NCI-H774 (cell line): ENCODE measurements at regions not wholly inside any gene's neighbourhood (a gene's known extent, or its start where the extent isn't known, plus 50 kb on each side); places are given as distances from the start of the nearest gene placed in this dataset.
"Not testable (repeated sequence)": the region's sequence is repeated elsewhere in the genome, so short reads cannot be mapped to it uniquely, and the experiment has no call there.

Experiments
- DNase-seq: peaks from one replicate; lab custom pipeline; 2025; lab: John Stamatoyannopoulos, UW

DNA sequence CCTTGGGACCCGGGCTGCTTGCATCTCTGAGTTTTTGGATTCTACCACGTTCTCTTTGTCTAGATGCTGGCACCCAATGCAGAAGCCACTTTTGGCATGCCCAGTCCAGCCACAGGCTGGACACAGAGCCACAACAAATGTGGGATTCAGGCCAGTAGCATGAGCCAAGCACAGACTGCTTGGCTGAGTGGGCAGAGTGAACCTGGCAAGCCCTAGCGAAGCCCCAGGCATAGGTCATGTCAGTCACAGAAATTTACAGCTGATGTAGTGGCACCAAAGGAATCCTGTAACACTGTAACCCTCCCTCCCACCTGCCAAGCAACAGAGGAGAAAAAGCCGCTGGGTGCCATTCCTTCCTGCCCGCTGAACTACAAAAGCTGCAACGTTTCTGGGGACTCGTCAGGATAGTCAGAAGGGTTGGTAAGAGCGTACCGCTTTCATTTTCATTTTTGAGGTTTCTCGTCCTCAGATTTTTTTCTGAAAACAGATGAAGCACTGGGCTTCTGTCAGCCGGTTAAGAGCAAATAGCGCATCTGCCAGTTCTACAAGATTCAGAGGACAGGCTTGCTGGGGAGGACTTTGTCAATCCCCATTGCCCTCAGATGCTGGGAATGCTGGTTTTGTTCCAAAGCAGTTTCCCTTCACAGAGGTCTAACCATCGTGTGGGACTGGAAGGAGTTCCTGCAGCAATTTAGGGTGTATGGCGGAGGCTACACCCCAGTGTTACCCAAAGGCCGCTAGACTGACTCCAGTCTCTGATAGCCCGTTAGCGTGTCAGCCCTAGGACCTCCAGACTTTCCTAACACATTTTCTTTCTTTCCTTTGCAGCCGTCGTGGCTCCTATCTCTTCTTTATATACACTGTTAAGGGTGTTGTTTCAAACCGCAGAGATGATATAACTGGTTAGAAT lies 399.0 kb downstream of the HTR1A start:
- no peak for DNase-seq

DNA sequence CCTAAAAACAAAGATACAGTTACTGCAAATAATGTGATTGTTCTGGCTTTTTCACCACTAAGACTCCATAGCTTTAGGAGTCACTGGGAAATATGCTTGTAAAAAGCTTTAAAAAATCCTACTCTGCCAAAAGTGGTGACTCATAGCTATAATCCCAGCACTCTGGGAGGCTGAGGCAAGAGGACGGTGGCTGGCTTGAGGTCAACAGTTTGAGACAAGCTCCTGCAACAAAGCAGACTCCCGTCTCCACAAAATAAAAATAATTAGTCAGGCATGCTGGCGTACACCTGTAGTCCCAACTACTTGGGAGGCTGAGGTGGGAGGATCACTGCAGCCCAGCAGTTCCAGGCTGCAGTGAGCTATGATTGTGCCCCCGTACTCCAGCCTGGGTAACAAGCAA lies 406.4 kb downstream of the HTR1A start:
- DNase-seq = no peak

DNA sequence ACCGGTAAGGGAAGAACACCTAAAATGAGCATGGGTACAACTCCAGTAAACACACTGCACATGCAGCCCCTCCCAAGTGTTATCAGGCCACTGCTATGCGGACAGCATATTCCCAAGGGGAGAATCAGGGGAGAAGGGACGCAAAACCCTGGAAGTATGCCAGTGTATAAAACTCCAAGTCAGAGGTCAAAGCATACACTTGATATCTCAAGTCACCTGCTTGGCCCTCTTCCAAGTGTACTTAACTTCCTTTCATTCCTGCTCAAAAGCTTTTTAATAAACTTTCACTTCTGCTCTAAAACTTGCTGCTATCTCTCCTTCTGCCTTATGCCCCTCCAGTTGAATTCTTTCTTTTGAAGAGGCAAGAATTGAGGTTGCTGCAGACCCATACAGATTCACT lies 408.1 kb downstream of the HTR1A start:
- no peak for DNase-seq

DNA sequence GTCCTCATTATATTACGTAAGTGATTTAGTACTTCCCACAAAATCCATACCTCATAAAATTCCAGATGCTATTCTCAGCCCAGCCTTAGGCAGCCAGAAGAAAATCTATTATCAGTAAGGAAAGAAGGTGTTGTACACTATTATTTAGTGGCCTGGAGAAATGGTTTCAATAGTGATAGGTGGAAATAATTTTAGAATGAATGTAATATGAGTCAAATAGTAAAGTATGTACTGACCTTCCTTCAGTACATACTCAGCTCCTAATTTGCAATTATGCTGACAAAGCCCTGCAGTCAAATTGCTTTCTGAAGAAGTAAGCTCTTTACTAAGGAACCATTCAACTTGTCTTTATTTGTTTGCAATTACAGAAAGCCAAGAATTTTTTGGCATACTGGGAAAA lies 409.2 kb downstream of the HTR1A start:
- no peak for DNase-seq

DNA sequence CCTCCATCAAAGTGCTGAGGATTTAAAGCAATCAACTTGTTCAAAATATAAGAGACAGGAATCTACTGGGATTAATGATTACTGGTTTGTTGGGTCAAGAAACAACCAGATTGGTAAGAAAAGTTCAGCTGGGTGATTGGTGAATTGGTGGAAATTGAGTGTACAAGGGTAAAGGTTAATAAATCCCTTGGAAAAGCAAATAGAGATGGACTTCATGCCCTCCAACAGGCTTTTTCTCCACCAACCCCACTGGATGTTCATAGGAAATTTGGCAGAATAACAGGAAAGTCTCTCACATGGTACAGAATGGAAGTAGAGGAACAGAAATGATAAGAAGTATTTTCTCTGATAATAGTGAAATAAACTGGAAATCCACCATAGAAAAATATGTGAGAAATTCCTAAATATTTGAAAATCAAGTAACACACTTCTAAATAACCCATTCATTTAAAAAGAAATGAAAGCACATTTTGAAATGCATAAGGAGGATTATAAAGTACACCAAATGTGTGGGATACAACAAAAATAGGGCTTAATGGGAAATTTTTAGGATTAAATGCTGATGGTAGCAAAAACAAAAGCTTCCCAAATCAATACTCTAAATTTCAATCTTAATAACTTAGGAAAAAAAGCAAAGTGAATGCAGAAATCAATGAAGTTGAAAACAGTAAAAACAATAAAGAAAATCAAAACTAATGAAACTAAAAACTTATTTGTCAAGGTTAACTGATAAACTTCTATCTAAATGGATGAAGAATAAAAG lies 426.2 kb downstream of the HTR1A start:
- no peak for DNase-seq

DNA sequence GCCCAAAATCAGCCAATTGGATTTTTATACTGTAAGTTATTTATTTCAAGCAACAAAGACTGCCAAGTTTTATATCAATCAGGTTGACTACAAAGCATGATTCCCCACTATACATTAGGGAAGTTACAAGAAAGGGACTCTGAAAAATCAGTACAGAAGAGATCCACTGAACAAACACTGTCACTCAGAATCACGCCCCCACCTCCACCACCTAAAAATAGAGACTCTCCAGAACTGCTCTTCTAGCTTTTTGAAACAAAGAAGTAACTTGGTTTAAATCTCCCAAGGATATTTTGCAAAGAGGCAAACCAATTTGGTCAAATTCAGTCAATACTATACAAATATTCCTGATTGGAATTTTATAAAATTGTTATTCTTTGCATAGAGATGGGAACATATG lies 438.0 kb downstream of the HTR1A start:
- no peak for DNase-seq

DNA sequence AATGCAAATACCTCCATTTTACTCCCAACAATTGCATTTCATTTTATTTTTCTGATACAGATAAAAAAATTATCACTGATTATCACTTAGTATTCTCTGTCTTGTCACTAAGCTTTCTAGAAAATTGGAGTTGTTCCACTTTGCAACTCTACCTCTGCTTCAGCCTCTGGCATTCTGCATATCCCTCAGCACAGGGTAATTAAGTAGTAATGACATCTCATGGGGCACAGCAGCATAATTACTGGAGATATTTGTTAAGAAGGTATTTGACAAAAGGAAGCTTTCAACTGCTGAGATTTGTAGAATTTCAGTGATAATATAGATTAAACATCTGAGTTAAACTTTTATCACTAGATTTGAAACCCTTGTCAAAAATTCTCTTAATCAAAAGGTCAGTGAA lies 446.2 kb downstream of the HTR1A start:
- no peak for DNase-seq

DNA sequence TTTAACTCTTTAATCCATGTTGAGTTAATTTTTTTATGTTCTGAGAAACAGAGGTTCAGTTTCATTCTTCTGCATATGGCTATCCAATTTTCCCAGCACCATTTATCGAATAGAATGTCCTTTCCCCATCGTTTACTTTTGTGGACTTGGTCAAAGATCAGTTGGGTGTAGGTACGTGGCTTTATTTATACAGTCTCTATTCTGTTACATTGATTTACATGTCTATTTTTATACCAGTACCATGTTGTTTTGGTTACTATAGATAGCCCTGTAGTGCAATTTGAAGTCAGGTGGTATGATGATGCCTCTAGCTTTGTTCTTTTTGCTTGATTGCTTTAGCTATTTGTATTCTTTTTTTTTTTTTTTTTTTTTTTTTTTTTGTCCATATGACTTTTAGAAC lies 462.0 kb downstream of the HTR1A start:
- DNase-seq = no peak

DNA sequence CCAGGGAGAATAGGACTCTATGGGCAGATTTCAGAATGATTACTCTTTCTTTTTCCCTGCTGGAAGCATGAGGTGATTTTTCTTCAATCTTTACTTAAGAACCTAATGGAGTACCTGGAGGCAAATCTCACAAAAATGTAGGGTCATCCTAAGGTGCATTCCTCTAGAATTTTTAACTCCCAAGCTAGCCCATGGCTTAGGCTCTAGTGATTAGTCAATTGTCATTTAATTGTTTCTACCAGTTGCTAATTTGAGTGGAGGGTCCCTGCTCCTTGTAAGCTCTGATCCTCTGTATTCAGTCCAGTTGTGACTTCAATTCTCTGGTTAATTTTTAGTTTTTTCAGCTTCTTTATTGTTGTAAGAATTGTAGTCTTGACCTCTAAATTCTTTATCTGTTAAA lies 467.0 kb downstream of the HTR1A start:
- DNase-seq = no peak

DNA sequence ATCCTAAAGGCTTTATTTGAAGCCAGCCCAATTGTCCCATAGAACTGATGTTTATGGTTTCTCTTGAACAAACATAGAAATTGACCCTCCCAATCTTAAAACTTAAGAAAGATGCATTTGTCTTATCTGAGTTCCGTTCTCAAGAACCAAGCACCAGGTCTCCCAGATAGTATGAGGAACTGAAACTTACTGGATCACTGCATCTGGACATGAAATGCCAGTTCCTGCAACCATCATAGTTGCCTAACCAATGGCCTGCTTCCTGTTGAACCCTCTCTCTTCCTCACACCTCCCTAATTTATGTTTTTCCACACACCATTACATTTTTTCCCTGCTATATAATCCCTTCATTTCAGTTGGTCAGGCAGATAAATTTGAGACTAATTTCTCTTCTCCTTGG lies 478.9 kb downstream of the HTR1A start:
- no peak for DNase-seq

DNA sequence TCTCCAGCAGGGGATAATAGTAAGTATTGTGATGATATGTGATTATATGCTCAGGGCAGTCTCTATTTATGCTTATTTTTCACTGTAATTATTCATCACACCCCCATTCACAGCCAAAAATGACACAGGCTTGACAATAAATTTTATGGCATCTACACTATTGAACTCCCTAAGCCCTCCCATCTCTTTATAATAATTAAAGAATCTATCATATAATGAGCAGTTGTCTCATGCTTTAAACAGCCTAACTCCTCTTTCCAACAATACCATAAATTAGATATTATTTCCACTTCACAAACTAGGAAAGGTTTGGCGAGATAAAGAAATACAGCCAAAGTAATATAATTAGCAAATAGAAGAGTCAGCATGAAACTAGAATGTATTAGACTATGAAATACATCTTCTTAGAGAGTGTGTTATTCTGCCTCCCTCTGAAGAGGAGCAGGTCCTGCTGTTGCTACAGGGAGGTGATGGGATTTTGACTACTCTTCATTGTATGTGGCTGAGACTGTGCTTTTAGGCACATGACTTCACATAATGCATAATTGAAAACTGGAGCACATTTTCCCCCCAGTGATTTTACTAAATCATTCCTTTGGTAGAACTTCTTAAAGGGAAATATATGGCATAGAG lies 488.8 kb downstream of the HTR1A start:
- DNase-seq = no peak

DNA sequence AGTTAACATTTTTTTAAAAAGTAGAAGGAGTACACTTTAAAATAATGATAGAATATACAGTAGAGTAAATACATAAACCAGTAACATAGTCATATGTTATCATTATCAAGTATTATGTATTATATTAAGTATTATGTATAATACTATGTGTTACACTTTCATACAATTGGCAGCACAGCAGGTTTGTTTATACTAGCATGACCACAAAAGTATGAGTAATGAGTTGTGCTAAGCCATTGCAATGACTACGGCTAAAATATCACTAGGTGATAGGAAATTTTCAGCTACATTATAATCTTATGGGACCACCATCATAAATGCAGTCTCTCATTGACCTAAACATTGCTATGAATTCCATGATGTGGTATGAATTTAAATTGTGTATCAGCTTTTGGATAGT lies 506.0 kb downstream of the HTR1A start:
- no peak for DNase-seq

DNA sequence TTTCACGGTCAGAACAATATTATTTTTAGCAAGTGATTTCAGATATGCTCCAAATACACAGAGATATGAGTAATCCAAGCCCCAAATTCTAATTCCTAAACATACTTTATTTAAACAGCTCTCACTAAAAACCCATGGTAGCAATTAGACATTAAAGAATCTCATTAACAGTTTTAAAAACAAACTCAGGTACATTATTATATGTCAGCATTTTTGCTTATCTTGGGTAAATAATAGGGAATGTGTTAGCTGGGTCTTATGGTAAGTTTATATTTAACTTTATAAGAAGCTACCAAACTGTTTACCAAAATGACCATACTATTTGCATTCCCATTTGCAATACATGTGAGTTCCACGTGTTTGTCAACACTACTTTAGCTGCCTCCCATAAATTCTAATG lies 511.1 kb downstream of the HTR1A start:
- DNase-seq = no peak

DNA sequence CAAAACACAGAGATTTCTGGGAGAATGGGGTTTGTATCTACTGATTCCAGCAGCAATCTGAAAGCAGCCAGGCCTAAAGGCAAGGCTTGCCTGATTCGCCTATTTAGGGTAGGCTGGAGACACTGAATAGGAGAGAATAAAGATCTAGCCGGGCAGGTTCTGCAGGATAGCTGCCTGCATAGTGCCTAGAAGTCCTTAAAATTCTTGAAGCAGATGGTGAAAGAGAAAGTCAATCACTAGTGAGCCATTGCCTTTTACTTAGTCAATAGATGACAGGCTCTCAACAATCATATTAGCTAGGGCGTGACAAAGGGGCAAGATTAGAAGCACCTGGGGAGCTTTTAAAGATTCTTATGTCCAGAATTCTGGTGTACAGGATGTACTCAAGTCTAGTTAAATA lies 522.7 kb downstream of the HTR1A start:
- no peak for DNase-seq

DNA sequence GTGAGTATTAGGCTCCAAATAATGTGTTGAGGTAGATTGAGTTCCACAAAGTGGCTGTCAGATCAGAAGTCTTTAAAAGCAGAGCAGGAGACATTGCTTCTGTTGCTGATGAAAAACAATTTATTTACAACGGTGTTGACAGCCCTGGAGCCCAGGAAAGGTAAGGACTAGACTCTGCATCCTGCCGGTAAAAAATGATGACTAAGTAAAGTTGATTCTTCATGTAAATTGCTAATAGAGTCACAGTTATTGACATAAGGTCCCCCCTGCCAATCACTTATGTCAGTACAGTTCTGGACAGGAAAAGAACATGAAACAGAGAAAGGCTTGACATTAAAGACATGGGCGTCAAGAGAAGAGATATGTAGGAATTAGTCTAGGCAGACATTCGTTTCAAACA lies 552.5 kb downstream of the HTR1A start:
- no peak for DNase-seq

DNA sequence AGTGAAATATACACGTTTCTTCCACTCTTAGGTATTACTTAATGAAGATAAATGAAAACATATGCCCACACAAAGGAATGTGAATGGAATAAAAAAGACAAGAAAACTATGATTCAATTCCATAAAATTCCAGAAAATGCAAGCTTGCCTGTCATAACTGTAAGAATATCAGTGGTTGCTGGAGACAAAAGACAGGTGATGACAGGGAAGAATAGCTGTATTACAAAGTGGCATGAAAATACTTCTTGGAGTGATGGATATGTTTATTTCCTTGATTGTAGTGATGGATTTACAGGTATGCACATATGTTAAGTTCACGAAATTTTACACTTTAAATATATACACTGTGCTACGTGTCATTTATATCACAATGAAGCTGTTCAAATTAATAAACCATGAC lies 553.3 kb downstream of the HTR1A start:
- no peak for DNase-seq

DNA sequence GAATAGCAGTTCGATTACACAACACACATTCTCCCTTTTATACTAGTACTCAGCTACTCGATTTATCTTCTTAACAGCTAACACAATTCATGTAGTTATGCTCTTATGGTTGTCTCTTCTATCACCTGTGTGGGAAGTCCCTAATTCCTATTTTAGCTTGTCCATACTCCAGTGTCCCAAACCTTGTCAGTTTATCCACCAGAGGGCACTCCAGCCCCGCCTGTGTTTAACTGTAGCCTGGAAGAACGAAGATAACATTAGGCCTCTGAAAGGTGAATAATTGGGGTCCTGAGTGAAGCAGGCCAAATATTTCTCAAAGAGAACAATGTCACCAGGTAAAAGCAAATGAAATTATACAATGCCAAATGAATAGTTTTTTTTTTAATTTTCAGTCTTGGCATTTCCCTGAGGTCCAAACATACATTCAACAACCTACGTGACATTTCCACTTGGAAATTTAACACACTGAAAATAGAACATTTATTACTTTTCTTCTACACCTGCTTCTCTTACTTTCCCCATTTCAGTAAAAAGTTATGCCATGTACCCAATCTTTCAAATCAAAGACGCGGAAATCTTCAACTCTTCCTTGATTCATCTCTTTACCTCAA lies 560.7 kb downstream of the HTR1A start:
- peak; percentile 31 for DNase-seq

DNA sequence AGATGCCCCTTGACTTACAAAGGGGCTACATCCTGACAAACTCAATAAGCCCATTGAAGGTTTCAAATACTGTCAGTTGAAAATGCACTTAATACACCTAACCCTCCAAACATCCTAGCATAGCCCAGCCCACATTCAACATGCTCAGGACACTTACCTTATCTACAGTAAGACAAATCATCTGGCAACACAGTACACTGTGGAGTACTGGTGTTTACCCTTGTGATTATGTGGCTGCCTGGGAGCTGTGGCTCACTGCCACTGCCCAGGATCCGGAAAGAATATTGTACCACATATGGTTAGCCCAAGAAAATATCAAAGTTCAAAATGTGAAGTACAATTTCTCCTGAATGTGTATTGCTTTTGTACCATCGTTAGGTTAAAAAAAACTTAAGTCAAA lies 562.2 kb downstream of the HTR1A start:
- DNase-seq = no peak

DNA sequence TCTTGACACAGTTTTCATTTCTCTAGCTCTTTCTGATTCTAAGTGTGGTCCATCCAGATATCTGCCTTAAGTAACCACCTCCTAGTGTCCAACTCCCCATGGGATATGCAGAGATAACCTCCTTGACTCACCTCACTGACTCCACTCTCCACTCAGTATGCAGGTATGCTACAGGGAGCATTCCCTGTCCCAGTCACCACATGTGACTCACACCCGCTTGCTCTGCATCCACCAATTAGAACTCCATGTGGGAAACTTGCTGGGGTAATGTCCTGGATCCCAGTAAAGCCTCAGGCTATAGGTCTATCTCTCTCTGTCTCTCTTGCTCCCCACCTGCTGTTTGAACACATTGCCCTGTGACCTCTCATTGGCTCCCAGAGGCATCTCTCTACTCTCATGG lies 563.9 kb downstream of the HTR1A start:
- no peak for DNase-seq

DNA sequence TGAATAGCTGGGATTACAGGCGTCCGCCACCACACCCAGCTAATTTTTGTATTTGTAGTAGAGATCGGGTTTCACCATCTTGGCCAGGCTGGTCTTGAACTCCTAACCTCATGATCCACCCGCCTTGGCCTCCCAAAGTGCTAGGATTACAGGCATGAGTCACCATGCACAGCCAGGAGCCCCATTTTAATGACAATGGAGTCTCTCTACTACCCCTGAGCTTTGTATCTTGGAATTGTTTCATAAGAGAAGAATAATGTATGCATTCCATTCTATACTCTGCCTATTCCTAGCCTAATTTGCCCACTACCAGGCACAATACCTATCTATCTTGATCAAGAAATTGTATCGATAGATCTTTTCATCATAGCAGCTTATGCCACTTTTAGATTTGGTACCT lies 574.1 kb downstream of the HTR1A start:
- DNase-seq = not testable (repeated sequence)

DNA sequence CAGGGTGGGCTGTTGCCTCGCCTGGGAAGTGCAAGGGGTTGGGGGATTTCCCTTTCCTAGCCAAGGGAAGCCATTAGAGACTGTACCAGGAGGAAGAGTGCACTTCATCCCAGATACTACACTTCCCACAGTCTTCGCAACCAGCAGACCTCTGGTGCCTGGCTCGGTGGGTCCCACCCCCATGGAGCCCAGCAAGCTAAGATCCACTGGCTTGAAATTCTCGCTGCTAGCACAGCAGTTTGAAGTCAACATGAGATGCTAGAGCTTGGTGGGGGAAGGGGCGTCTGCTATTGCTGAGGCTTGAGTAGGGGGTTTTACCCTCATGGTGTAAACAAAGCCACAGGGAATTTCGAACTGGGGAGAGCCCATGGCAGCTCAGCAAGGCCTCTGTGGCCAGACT lies 586.4 kb downstream of the HTR1A start:
- DNase-seq = no peak

DNA sequence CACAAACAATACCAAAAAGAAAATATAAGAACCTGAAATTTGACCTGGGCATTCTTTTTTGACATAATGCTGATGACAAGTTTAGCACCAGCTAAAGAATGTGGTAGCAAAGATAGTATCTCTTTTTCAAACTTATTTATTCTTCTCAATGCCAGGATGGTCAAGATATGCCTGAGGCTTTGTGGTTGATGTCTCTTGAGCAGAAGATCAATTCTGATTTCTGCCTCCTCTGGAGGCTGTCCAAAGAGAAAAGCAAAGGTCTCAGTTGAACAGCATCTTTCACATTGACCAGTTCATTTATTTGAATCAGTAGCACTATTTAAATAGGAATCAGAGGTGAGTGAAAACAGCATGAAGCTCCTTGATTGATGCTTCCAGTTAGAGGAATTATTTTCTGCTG lies 588.2 kb downstream of the HTR1A start:
- no peak for DNase-seq

DNA sequence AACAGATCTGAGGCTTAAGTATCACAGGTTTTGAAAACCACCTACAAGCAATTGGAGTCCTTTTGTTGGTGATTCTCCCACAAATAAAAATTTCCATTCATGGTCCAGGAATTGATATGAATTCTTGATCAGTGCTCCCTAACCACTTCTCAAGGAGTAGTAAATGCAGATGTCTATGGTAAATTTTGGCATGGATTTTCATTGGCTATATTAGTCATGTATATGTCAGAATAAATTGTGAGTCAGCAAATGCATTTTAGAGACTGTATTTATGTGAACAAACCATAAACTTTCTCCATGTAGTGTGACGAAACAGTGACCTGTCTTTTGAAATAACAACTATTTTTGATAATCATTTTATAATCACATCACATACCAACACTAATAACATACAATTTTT lies 611.1 kb downstream of the HTR1A start:
- DNase-seq = no peak
